DND-41 (cell line): ENCODE measurements at regions not wholly inside any gene's neighbourhood (a gene's known extent, or its start where the extent isn't known, plus 50 kb on each side); places are given as distances from the start of the nearest gene placed in this dataset.

ENCODE experiments used
- ATAC-seq: fragments of 200-7000 bp; cut with Tn5 transposase; 3 replicates; pipeline ENCODE4 v1.9.1; 2021; ENCODE audit warnings: low read depth; ENCODE audit not compliant: insufficient read depth
- DNase-seq: peaks from one replicate; pipeline ENCODE4 v3.0.0-alpha.2; 2020
- H2AFZ ChIP-seq: 2 replicates; pipeline ENCODE4 v1.6.0; 2012; ENCODE audit warnings: low read depth, low read length
- H3K27ac ChIP-seq: 2 replicates; pipeline ENCODE4 v1.5.1; 2012; ENCODE audit warnings: low read length, inconsistent platforms
- H3K27me3 ChIP-seq: fragments of 200-600 bp; sonication (generic); 2 replicates; pipeline ENCODE4 v1.6.0; 2012; ENCODE audit warnings: low read length, mild to moderate bottlenecking, inconsistent platforms; ENCODE audit not compliant: insufficient read depth, poor library complexity
- H3K36me3 ChIP-seq: 2 replicates; pipeline ENCODE4 v1.5.1; 2012; ENCODE audit warnings: low read length, inconsistent platforms; ENCODE audit not compliant: insufficient read depth
- H3K4me1 ChIP-seq: 2 replicates; pipeline ENCODE4 v1.5.1; 2012; ENCODE audit warnings: mild to moderate bottlenecking, low read length; ENCODE audit not compliant: insufficient read depth
- H3K4me2 ChIP-seq: 2 replicates; pipeline ENCODE4 v1.6.0; 2012; ENCODE audit warnings: mild to moderate bottlenecking, moderate library complexity, low read length, inconsistent platforms; ENCODE audit not compliant: insufficient read depth
- H3K4me3 ChIP-seq, 2 experiments: fragments of 200-600 bp in 1 of 2; shearing (Covaris generic) in 1 of 2; 2 replicates each; pipeline ENCODE4 v1.5.1; 2012 to 2016; ENCODE audit warnings: inconsistent platforms in 2 of 2, low read length in 2 of 2, mild to moderate bottlenecking in 2 of 2, low read depth in 1 of 2, moderate library complexity in 1 of 2
- H3K79me2 ChIP-seq: 2 replicates; pipeline ENCODE4 v1.6.0; 2012; ENCODE audit warnings: low read length, inconsistent platforms; ENCODE audit not compliant: insufficient read depth
- H3K9ac ChIP-seq: 2 replicates; pipeline ENCODE4 v1.6.0; 2012; ENCODE audit warnings: low read depth, mild to moderate bottlenecking, inconsistent platforms, low read length, moderate library complexity
- H3K9me3 ChIP-seq: 2 replicates; pipeline ENCODE4 v1.5.1; 2012; ENCODE audit warnings: low read length, moderate library complexity, mild to moderate bottlenecking, inconsistent platforms; ENCODE audit not compliant: insufficient read depth, severe bottlenecking
- H4K20me1 ChIP-seq: 2 replicates; pipeline ENCODE4 v1.6.0; 2012; ENCODE audit warnings: low read length; ENCODE audit not compliant: insufficient read depth
- EZH2 ChIP-seq: IDR thresholded peaks from 3 replicates; pipeline ENCODE4 v1.6.1; 2012; ENCODE audit warnings: borderline replicate concordance, low read depth, mild to moderate bottlenecking, moderate library complexity, low read length, inconsistent platforms; ENCODE audit not compliant: severe bottlenecking
- TF ChIP-seq, protein P1 (sequence below): IDR thresholded peaks from 2 replicates; pipeline ENCODE4 v1.5.1; 2012; ENCODE audit warnings: borderline replicate concordance, low read length, moderate library complexity, mild to moderate bottlenecking; ENCODE audit not compliant: poor library complexity, severe bottlenecking; ENCODE audit errors: extremely low read depth

DNA sequence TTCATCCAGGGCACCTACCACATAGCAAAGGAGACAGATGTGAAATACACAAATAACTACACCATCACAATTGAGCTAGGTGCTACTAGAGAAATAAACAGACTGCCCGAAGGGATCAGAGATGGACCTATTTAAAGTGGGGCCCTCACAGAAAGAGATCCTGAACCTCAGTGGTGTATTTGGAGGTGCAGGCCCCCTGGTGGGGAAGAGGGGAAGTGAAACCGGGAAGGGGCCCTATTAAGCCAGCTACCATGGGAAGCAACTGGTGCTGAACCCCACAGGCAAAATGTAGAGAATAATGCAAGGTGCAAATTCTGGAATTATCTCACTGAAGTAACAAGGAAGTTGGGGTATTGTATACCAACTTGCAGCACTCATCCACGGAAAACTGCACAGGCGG lies 78.6 kb upstream of the FAM9A start:
- Histone ChIP-seq H3K9ac (no peak overlapping the region), H3K4me1 (no peaks in the 10 kb centered on the region), H3K9me3 (no peaks in the 10 kb centered on the region), H3K36me3 (no peaks in the 10 kb centered on the region), H3K27me3 (no peaks in the 10 kb centered on the region), H4K20me1 (no peaks in the 10 kb centered on the region), H3K27ac (no peak overlapping the region), H3K4me3 (no peak overlapping the region), H3K4me2 (no peak overlapping the region), H2AFZ (no peak overlapping the region), H3K79me2 (no peaks in the 10 kb centered on the region)
- ATAC-seq (no peak), DNase-seq (peak; percentile 27)
- no peak for TF ChIP-seq EZH2
- TF ChIP-seq, protein P1, sequence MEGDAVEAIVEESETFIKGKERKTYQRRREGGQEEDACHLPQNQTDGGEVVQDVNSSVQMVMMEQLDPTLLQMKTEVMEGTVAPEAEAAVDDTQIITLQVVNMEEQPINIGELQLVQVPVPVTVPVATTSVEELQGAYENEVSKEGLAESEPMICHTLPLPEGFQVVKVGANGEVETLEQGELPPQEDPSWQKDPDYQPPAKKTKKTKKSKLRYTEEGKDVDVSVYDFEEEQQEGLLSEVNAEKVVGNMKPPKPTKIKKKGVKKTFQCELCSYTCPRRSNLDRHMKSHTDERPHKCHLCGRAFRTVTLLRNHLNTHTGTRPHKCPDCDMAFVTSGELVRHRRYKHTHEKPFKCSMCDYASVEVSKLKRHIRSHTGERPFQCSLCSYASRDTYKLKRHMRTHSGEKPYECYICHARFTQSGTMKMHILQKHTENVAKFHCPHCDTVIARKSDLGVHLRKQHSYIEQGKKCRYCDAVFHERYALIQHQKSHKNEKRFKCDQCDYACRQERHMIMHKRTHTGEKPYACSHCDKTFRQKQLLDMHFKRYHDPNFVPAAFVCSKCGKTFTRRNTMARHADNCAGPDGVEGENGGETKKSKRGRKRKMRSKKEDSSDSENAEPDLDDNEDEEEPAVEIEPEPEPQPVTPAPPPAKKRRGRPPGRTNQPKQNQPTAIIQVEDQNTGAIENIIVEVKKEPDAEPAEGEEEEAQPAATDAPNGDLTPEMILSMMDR: peak; percentile 51

GRCh38 chrX:8873956-8874355 lies 72.8 kb upstream of the FAM9A start:
- Histone ChIP-seq H2AFZ (no peak overlapping the region), H3K4me3 (no peak overlapping the region), H3K9ac (no peak overlapping the region), H3K79me2 (no peaks in the 10 kb centered on the region), H3K9me3 (no peaks in the 10 kb centered on the region), H3K4me1 (no peaks in the 10 kb centered on the region), H3K4me2 (no peak overlapping the region), H3K36me3 (no peaks in the 10 kb centered on the region), H3K27ac (no peak overlapping the region), H3K27me3 (no peaks in the 10 kb centered on the region), H4K20me1 (no peaks in the 10 kb centered on the region)
- no peak for DNase-seq
- TF ChIP-seq EZH2: no peak
- TF ChIP-seq, protein P1: no peak
- no peak for ATAC-seq

DNA sequence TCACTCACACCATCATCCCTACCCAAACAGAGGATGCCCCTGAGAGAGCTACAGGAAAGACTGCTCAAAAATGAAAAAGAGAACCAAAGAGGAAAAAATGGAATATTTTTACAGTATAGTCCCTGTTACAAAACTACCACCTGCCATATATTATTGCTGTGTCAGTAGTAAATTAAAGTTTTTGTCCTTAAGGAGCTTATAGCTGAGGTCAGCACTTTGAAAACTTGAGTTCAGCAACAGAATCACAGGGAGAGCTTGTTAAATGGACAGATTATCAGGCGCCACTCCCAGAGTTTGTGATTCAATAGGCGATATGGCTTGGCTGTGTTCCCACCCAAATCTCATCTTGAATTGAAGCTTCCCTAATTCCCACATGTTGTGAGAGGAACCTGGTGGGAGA lies 71.9 kb upstream of the FAM9A start:
- Histone ChIP-seq H3K9me3 (no peaks in the 10 kb centered on the region), H3K79me2 (no peaks in the 10 kb centered on the region), H3K9ac (no peak overlapping the region), H3K4me2 (no peak overlapping the region), H3K36me3 (no peaks in the 10 kb centered on the region), H2AFZ (no peak overlapping the region), H4K20me1 (no peaks in the 10 kb centered on the region), H3K4me3 (no peak overlapping the region), H3K27ac (no peak overlapping the region), H3K4me1 (no peaks in the 10 kb centered on the region), H3K27me3 (no peaks in the 10 kb centered on the region)
- no peak for TF ChIP-seq EZH2
- TF ChIP-seq, protein P1: no peak
- no peak for DNase-seq
- ATAC-seq: no peak

- Histone ChIP-seq H3K36me3 (no peaks in the 10 kb centered on the region), H3K4me3 (no peak overlapping the region), H2AFZ (no peak overlapping the region), H3K79me2 (no peaks in the 10 kb centered on the region), H3K9me3 (no peaks in the 10 kb centered on the region), H3K4me2 (no peak overlapping the region), H3K9ac (no peak overlapping the region), H4K20me1 (no peaks in the 10 kb centered on the region), H3K4me1 (no peaks in the 10 kb centered on the region), H3K27ac (no peak overlapping the region), H3K27me3 (no peaks in the 10 kb centered on the region)
- ATAC-seq (no peak), DNase-seq (no peak)
- TF ChIP-seq, protein P1: no peak
- no peak for TF ChIP-seq EZH2
Measured at GRCh38 chrX:8870411-8870810, 69.2 kb upstream of the FAM9A start.
